ENCODE measurements at regions not wholly inside any gene's neighbourhood (a gene's known extent, or its start where the extent isn't known, plus 50 kb on each side); places are given as distances from the start of the nearest gene placed in this dataset.

DNA sequence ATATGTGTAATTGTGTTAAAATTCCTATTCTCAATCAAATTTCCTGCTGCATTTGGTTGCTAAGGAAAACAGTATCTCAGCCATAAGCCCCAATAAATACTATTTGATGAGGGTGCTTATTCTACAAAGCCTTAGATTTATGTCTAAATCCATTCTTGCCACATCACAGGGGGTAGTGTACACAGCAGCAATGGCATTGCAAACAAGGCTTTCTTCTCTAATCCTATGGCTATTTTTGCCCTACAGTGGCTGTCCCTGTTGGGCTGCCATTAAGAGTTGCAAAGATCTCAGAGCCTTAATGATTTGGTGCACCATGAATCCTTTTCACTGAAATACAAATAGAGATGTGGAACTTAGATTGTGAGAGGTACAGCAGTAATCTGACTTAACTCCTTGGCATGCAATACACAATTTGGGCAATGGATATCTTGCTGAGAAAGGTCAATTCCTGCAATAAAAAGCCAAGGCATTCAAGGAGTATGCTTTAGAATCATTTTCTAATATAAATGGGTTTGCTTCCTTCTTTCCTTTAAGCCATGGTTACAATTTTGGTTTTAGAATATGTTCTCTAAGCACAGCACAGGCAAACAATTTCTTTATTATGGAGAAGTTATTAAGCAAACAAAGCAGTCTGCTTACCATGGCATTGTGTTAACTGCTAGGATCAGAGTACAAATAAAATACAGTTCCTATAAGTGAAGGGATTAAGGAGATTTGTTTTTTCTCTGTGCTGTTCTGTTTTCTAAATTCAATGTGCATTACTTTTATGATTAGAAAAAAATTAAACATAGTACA lies 69.8 kb upstream of the CD302 start:
- BruUV-seq (replicated peaks): no TSS peak
- Histone ChIP-seq H3K36me3 (ENCODE audit: control insufficient read depth in 1 of 2, insufficient read depth in 2 of 2, low read length in 2 of 2) (no peaks in the 10 kb centered on the region), H3K79me2 (ENCODE audit: insufficient read depth, low read length) (no peaks in the 10 kb centered on the region), H2AFZ (ENCODE audit: low read depth, low read length, poor library complexity, severe bottlenecking) (no peak overlapping the region), H3K9ac (ENCODE audit: low read length) (no peak overlapping the region), H3K4me3 (replicated peaks in 1 of 2; ENCODE audit: low read depth in 1 of 2, low read length in 2 of 2) (no peak overlapping the region), H3K9me2 (ENCODE audit: insufficient read depth) (no peaks in the 10 kb centered on the region), H4K20me1 (ENCODE audit: insufficient read depth) (no peaks in the 10 kb centered on the region), H3K4me2 (ENCODE audit: low read length) (no peak overlapping the region), H3K27me3 (ENCODE audit: insufficient read depth, low read length) (no peaks in the 10 kb centered on the region), H3K9me3 (ENCODE audit: control insufficient read depth in 1 of 2, insufficient read depth in 1 of 2, low read depth in 1 of 2, low read length in 2 of 2) (no peaks in the 10 kb centered on the region), H3K27ac (ENCODE audit: low read depth, low read length) (no peak overlapping the region), H3K4me1 (ENCODE audit: control insufficient read depth in 1 of 2, insufficient read depth in 2 of 2, low read length in 2 of 2) (no peaks in the 10 kb centered on the region)
- DNase-seq (ENCODE audit: low read depth, low spot score): no peak
- RAD21 ChIA-PET (ENCODE audit: low non-redundant PET in 1 of 2, low total read pairs in 2 of 2, uncharacterized antibody in 2 of 2, unreplicated experiment in 2 of 2): no interaction called here
- CTCF ChIA-PET: no interaction called here
- TF ChIP-seq, protein P1, sequence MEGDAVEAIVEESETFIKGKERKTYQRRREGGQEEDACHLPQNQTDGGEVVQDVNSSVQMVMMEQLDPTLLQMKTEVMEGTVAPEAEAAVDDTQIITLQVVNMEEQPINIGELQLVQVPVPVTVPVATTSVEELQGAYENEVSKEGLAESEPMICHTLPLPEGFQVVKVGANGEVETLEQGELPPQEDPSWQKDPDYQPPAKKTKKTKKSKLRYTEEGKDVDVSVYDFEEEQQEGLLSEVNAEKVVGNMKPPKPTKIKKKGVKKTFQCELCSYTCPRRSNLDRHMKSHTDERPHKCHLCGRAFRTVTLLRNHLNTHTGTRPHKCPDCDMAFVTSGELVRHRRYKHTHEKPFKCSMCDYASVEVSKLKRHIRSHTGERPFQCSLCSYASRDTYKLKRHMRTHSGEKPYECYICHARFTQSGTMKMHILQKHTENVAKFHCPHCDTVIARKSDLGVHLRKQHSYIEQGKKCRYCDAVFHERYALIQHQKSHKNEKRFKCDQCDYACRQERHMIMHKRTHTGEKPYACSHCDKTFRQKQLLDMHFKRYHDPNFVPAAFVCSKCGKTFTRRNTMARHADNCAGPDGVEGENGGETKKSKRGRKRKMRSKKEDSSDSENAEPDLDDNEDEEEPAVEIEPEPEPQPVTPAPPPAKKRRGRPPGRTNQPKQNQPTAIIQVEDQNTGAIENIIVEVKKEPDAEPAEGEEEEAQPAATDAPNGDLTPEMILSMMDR (IDR thresholded peaks at IDR 0.05 in 2 of 3, conservative IDR thresholded peaks at IDR 0.05 in 1 of 3; ENCODE audit: borderline replicate concordance in 1 of 3, insufficient read depth in 1 of 3, low read depth in 2 of 3, low read length in 2 of 3): no peak
- TF ChIP-seq SP1 (IDR thresholded peaks at IDR 0.05; ENCODE audit: low read depth) (no peak), FOSL1 (IDR thresholded peaks at IDR 0.05; ENCODE audit: low read depth) (no peak), ZBTB33 (IDR thresholded peaks at IDR 0.05; ENCODE audit: extremely low read depth, insufficient replicate concordance, low read length) (no peak), EZH2phosphoT487 (IDR thresholded peaks at IDR 0.05; ENCODE audit: borderline replicate concordance) (no peak), YY1 (IDR thresholded peaks at IDR 0.05; ENCODE audit: extremely low read depth, insufficient replicate concordance, low read depth, low read length) (no peak), EGR1 (IDR thresholded peaks at IDR 0.05; ENCODE audit: low read depth) (no peak), SIN3A (IDR thresholded peaks at IDR 0.05; ENCODE audit: low read depth) (no peak), CEBPB (IDR thresholded peaks at IDR 0.05; ENCODE audit: low read depth) (no peak), REST (IDR thresholded peaks at IDR 0.05; ENCODE audit: low read depth) (no peak), ZNF274 (IDR thresholded peaks at IDR 0.05; ENCODE audit: low read depth, low read length) (no peak), ELF1 (IDR thresholded peaks at IDR 0.05; ENCODE audit: borderline replicate concordance, low read depth) (no peak), TCF7L2 (IDR thresholded peaks at IDR 0.05; ENCODE audit: borderline replicate concordance, extremely low read depth, insufficient read depth, insufficient read length) (no peak)
- POLR2A ChIA-PET: no interaction called here
- ATAC-seq: no peak
- intact Hi-C loops (cut with micrococcal nuclease): no loop called here

All from HCT116 (cell line).